HG02943 (cell line): ENCODE measurements at regions not wholly inside any gene's neighbourhood (a gene's known extent, or its start where the extent isn't known, plus 50 kb on each side); places are given as distances from the start of the nearest gene placed in this dataset.
"Not testable (repeated sequence)": the region's sequence is repeated elsewhere in the genome, so short reads cannot be mapped to it uniquely, and the experiment has no call there.

Experiments used
- ATAC-seq: cut with Tn5 transposase; IDR thresholded peaks from one replicate; pipeline ENCODE4 v1.9.1; 2021; ENCODE audit warnings: mild to moderate bottlenecking, low read depth, moderate library complexity; ENCODE audit not compliant: unreplicated experiment

GRCh38 chr7:81839708-81840369, 70.0 kb upstream of the HGF start:
- ATAC-seq, result peak; percentile 73

GRCh38 chr7:81833401-81833800, 63.6 kb upstream of the HGF start:
- no peak for ATAC-seq

GRCh38 chr7:81831883-81832282, 62.0 kb upstream of the HGF start:
- ATAC-seq, result no peak

GRCh38 chr7:81829511-81829910, 59.7 kb upstream of the HGF start:
- ATAC-seq, result not testable (repeated sequence)

GRCh38 chr7:81822811-81823210, 53.0 kb upstream of the HGF start:
- no peak for ATAC-seq

- no peak for ATAC-seq
Measured at GRCh38 chr7:81819861-81820260, 50.0 kb upstream of the HGF start.
